ENCODE measurements at regions not wholly inside any gene's neighbourhood (a gene's known extent, or its start where the extent isn't known, plus 50 kb on each side); places are given as distances from the start of the nearest gene placed in this dataset.
A peak's percentile ranks its signal among the peaks of the same experiment; 100 is the strongest.

GRCh38 chr4:151529187-151529586 lies 120.2 kb downstream of the FHIP1A start:
- DNase-seq (ENCODE audit: low spot score), result no peak

GRCh38 chr4:151530230-151530629 lies 121.3 kb downstream of the FHIP1A start:
- no peaks in the 10 kb centered on the region for H3K27me3 ChIP-seq
- H3K27ac ChIP-seq, result no peak overlapping the region
- DNase-seq (ENCODE audit: low spot score), result no peak
- H3K9me3 ChIP-seq (ENCODE audit: low read depth), result no peaks in the 10 kb centered on the region
- TF ChIP-seq CTCF (IDR thresholded peaks at IDR 0.05; ENCODE audit: poor library complexity), result no peak
- TF ChIP-seq EZH2phosphoT487 (IDR thresholded peaks at IDR 0.05; ENCODE audit: low read depth, severe bottlenecking, unreplicated experiment), result no peak
- no peak for TF ChIP-seq EZH2 (IDR thresholded peaks at IDR 0.05; ENCODE audit: borderline replicate concordance)
- no peak overlapping the region for H3K4me3 ChIP-seq
- no peaks in the 10 kb centered on the region for H4K20me1 ChIP-seq (ENCODE audit: insufficient read depth, poor library complexity, severe bottlenecking)
- H2AFZ ChIP-seq, result no peak overlapping the region
- H3K9me2 ChIP-seq (replicated peaks; ENCODE audit: insufficient read depth), result no peaks in the 10 kb centered on the region
- 91% methylated on average over 2 of the region's 2 CpGs for WGBS (ENCODE audit: low lambda C conversion rate, missing lambda C conversion rate)
- no peaks in the 10 kb centered on the region for H3K4me1 ChIP-seq (ENCODE audit: insufficient read depth)
- no peaks in the 10 kb centered on the region for H3K79me2 ChIP-seq
- H3K4me2 ChIP-seq, result no peak overlapping the region
- no peaks in the 10 kb centered on the region for H3K36me3 ChIP-seq (replicated peaks; ENCODE audit: insufficient read depth, low read depth)

More at GRCh38 chr4:151529187-151529586, 120.2 kb downstream of the FHIP1A start:
- Histone ChIP-seq H3K27me3 (no peaks in the 10 kb centered on the region), H3K9me3 (ENCODE audit: low read depth) (no peaks in the 10 kb centered on the region), H3K36me3 (replicated peaks; ENCODE audit: insufficient read depth, low read depth) (no peaks in the 10 kb centered on the region), H4K20me1 (ENCODE audit: insufficient read depth, poor library complexity, severe bottlenecking) (no peaks in the 10 kb centered on the region), H3K27ac (no peak overlapping the region), H3K4me2 (no peak overlapping the region), H3K4me1 (ENCODE audit: insufficient read depth) (no peaks in the 10 kb centered on the region), H3K4me3 (no peak overlapping the region), H3K9me2 (replicated peaks; ENCODE audit: insufficient read depth) (no peaks in the 10 kb centered on the region), H3K79me2 (no peaks in the 10 kb centered on the region), H2AFZ (no peak overlapping the region)
- no peak for TF ChIP-seq EZH2phosphoT487 (IDR thresholded peaks at IDR 0.05; ENCODE audit: low read depth, severe bottlenecking, unreplicated experiment)
- TF ChIP-seq CTCF (IDR thresholded peaks at IDR 0.05; ENCODE audit: poor library complexity), result no peak
- no peak for TF ChIP-seq EZH2 (IDR thresholded peaks at IDR 0.05; ENCODE audit: borderline replicate concordance)
- WGBS (ENCODE audit: low lambda C conversion rate, missing lambda C conversion rate), result 78% methylated on average over 2 of the region's 2 CpGs

GRCh38 chr4:151530783-151531182 lies 121.8 kb downstream of the FHIP1A start:
- Histone ChIP-seq H3K4me2 (no peak overlapping the region), H3K27ac (no peak overlapping the region), H3K79me2 (no peaks in the 10 kb centered on the region), H3K4me3 (no peak overlapping the region), H3K27me3 (no peaks in the 10 kb centered on the region), H4K20me1 (ENCODE audit: insufficient read depth, poor library complexity, severe bottlenecking) (no peaks in the 10 kb centered on the region), H2AFZ (no peak overlapping the region), H3K9me3 (ENCODE audit: low read depth) (no peaks in the 10 kb centered on the region), H3K9me2 (replicated peaks; ENCODE audit: insufficient read depth) (no peaks in the 10 kb centered on the region), H3K36me3 (replicated peaks; ENCODE audit: insufficient read depth, low read depth) (no peaks in the 10 kb centered on the region), H3K4me1 (ENCODE audit: insufficient read depth) (no peaks in the 10 kb centered on the region)
- DNase-seq (ENCODE audit: low spot score), result no peak
- WGBS (ENCODE audit: low lambda C conversion rate, missing lambda C conversion rate), result 82% methylated on average over 1 of the region's 1 CpG
- TF ChIP-seq EZH2phosphoT487 (IDR thresholded peaks at IDR 0.05; ENCODE audit: low read depth, severe bottlenecking, unreplicated experiment), result no peak
- TF ChIP-seq EZH2 (IDR thresholded peaks at IDR 0.05; ENCODE audit: borderline replicate concordance), result no peak
- TF ChIP-seq CTCF (IDR thresholded peaks at IDR 0.05; ENCODE audit: poor library complexity), result peak; percentile 7
